A673 (cell line): ENCODE measurements at regions not wholly inside any gene's neighbourhood (a gene's known extent, or its start where the extent isn't known, plus 50 kb on each side); places are given as distances from the start of the nearest gene placed in this dataset.

Experiments used
- BruUV-seq: library from RNA; stranded (reverse); fragments of 400-500 nt; replicated peaks from 2 replicates; lab custom pipeline; 2021; lab: Mats Ljungman, UMichigan
- CTCF ChIA-PET: fragments of 300-600 bp; sonication (Branson Sonifier 250); formaldehyde crosslinking; loops from one replicate; lab custom pipeline; 2022; ENCODE audit warnings: antibody characterized with exemption; lab: Charles Lee
- POLR2A ChIA-PET: fragments of 300-600 bp; sonication (Branson Sonifier 250); formaldehyde crosslinking; loops from one replicate; lab custom pipeline; 2022; ENCODE audit warnings: antibody characterized with exemption; ENCODE audit not compliant: low non-redundant PET; lab: Charles Lee
- DNase-seq: peaks from one replicate; pipeline ENCODE4 v3.0.0-alpha.2; 2015; ENCODE audit warnings: low spot score
- H3K27ac ChIP-seq: fragments of 200-600 bp; sonication (generic); 2 replicates; pipeline ENCODE4 v1.5.1; 2016; ENCODE audit warnings: mixed run types, low read depth, mild to moderate bottlenecking, mixed read lengths, antibody characterized with exemption, low read length; ENCODE audit not compliant: poor library complexity, severe bottlenecking
- H3K27me3 ChIP-seq: fragments of 200-600 bp; sonication (generic); replicated peaks from 2 replicates; pipeline ENCODE4 v1.6.1; 2017; ENCODE audit warnings: mixed run types, low read depth, mild to moderate bottlenecking, mixed read lengths, antibody characterized with exemption, low read length; ENCODE audit not compliant: insufficient read depth, poor library complexity
- H3K36me3 ChIP-seq: fragments of 200-600 bp; sonication (generic); 2 replicates; pipeline ENCODE4 v1.6.1; 2016; ENCODE audit warnings: mixed run types, mild to moderate bottlenecking, mixed read lengths, antibody characterized with exemption, low read length; ENCODE audit not compliant: insufficient read depth, poor library complexity, severe bottlenecking
- H3K4me1 ChIP-seq: fragments of 200-600 bp; sonication (generic); 2 replicates; pipeline ENCODE4 v1.6.1; 2017; ENCODE audit warnings: mixed run types, mild to moderate bottlenecking, mixed read lengths, antibody characterized with exemption, low read length; ENCODE audit not compliant: insufficient read depth, poor library complexity, severe bottlenecking
- H3K4me3 ChIP-seq: fragments of 200-600 bp; sonication (generic); 2 replicates; pipeline ENCODE4 v1.5.1; 2016; ENCODE audit warnings: low read depth, mixed run types, mild to moderate bottlenecking, mixed read lengths, low read length; ENCODE audit not compliant: poor library complexity, severe bottlenecking
- H3K9me3 ChIP-seq: fragments of 200-600 bp; sonication (generic); 2 replicates; pipeline ENCODE4 v1.6.1; 2016; ENCODE audit warnings: mixed run types, low read depth, mild to moderate bottlenecking, mixed read lengths, antibody characterized with exemption, low read length; ENCODE audit not compliant: poor library complexity, severe bottlenecking
- CTCF ChIP-seq: fragments of 300-800, 200-600 bp; sonication (generic); conservative IDR thresholded peaks from 2 replicates; pipeline ENCODE4 v1.5.1; 2017; ENCODE audit warnings: low read depth, mild to moderate bottlenecking, antibody characterized with exemption, low read length, moderate library complexity, mixed read lengths
- EZH2 ChIP-seq: fragments of 200-600 bp; sonication (generic); IDR thresholded peaks from 2 replicates; pipeline ENCODE4 v1.6.1; 2017; ENCODE audit warnings: borderline replicate concordance, low read depth, mild to moderate bottlenecking, mixed read lengths, antibody characterized with exemption, low read length; ENCODE audit not compliant: poor library complexity, severe bottlenecking
- intact Hi-C: fragments of 100-400 bp; cut with micrococcal nuclease; formaldehyde crosslinking; loops from one replicate; pipeline ENCODE4 v1.10.0; 2022; ENCODE audit not compliant: unreplicated experiment

- H3K27ac ChIP-seq, result no peak overlapping the region
- no peak for TF ChIP-seq CTCF
- no peak for TF ChIP-seq EZH2
- CTCF ChIA-PET, result no interaction called here
- no peaks in the 10 kb centered on the region for H3K9me3 ChIP-seq
- POLR2A ChIA-PET, result no interaction called here
- no peaks in the 10 kb centered on the region for H3K27me3 ChIP-seq
- peak; percentile 14 for DNase-seq
- peaks cover 14% of the 10 kb centered on the region for H3K4me1 ChIP-seq
- no peaks in the 10 kb centered on the region for H3K36me3 ChIP-seq
- intact Hi-C loops, result no loop called here
- BruUV-seq, result no TSS peak
- no peak overlapping the region for H3K4me3 ChIP-seq
These were observed 327.0 kb upstream of the TNC start for GRCh38 chr9:115444959-115445358.

GRCh38 chr9:115445655-115446054 is 327.7 kb upstream of the TNC start:
- no peak for TF ChIP-seq CTCF
- TF ChIP-seq EZH2, result no peak
- no peaks in the 10 kb centered on the region for H3K9me3 ChIP-seq
- H3K4me3 ChIP-seq, result no peak overlapping the region
- POLR2A ChIA-PET, result no interaction called here
- CTCF ChIA-PET, result no interaction called here
- DNase-seq, result no peak
- peaks cover 14% of the 10 kb centered on the region for H3K4me1 ChIP-seq
- H3K27ac ChIP-seq, result no peak overlapping the region
- H3K36me3 ChIP-seq, result no peaks in the 10 kb centered on the region
- intact Hi-C loops, result no loop called here
- H3K27me3 ChIP-seq, result no peaks in the 10 kb centered on the region
- no TSS peak for BruUV-seq

GRCh38 chr9:115456515-115456914 is 338.6 kb upstream of the TNC start:
- H3K27ac ChIP-seq, result no peak overlapping the region
- DNase-seq, result no peak
- H3K36me3 ChIP-seq, result no peaks in the 10 kb centered on the region
- intact Hi-C loops, result no loop called here
- CTCF ChIA-PET, result no interaction called here
- no peaks in the 10 kb centered on the region for H3K9me3 ChIP-seq
- H3K4me1 ChIP-seq, result no peaks in the 10 kb centered on the region
- no peaks in the 10 kb centered on the region for H3K27me3 ChIP-seq
- no TSS peak for BruUV-seq
- TF ChIP-seq EZH2, result no peak
- TF ChIP-seq CTCF, result no peak
- H3K4me3 ChIP-seq, result no peak overlapping the region
- POLR2A ChIA-PET, result no interaction called here
